ENCODE measurements at regions not wholly inside any gene's neighbourhood (a gene's known extent, or its start where the extent isn't known, plus 50 kb on each side); places are given as distances from the start of the nearest gene placed in this dataset.

GRCh38 chr16:50950955-50951354 is 200.1 kb downstream of the SALL1 start:
- TF ChIP-seq CTCF (conservative IDR thresholded peaks at IDR 0.05), result no peak
- H3K27ac ChIP-seq, result no peak overlapping the region

GRCh38 chr16:50948268-50948930 is 202.7 kb downstream of the SALL1 start:
- TF ChIP-seq CTCF (conservative IDR thresholded peaks at IDR 0.05), result no peak
- no peak overlapping the region for H3K27ac ChIP-seq

- TF ChIP-seq CTCF (conservative IDR thresholded peaks at IDR 0.05), result no peak
- no peak overlapping the region for H3K27ac ChIP-seq
Observed at GRCh38 chr16:50947826-50948225, 203.2 kb downstream of the SALL1 start.

GRCh38 chr16:50946606-50947005 is 204.5 kb downstream of the SALL1 start:
- H3K27ac ChIP-seq, result no peak overlapping the region
- no peak for TF ChIP-seq CTCF (conservative IDR thresholded peaks at IDR 0.05)

- no peak for TF ChIP-seq CTCF (conservative IDR thresholded peaks at IDR 0.05)
- H3K27ac ChIP-seq, result no peak overlapping the region
Observed at GRCh38 chr16:50946098-50946497, 204.2 kb downstream of the CYLD start.

- TF ChIP-seq CTCF (conservative IDR thresholded peaks at IDR 0.05), result no peak
- H3K27ac ChIP-seq, result no peak overlapping the region
Observed at GRCh38 chr16:50945171-50945570, 203.3 kb downstream of the CYLD start.

- TF ChIP-seq CTCF (conservative IDR thresholded peaks at IDR 0.05), result no peak
- H3K27ac ChIP-seq, result no peak overlapping the region
Observed at GRCh38 chr16:50944436-50944835, 202.6 kb downstream of the CYLD start.
